GM21360 (cell line): ENCODE measurements at regions not wholly inside any gene's neighbourhood (a gene's known extent, or its start where the extent isn't known, plus 50 kb on each side); places are given as distances from the start of the nearest gene placed in this dataset.

Experiments used
- ATAC-seq: cut with Tn5 transposase; IDR thresholded peaks from one replicate; pipeline ENCODE4 v1.9.1; 2021; ENCODE audit warnings: mild to moderate bottlenecking, moderate library complexity; ENCODE audit not compliant: unreplicated experiment

- no peak for ATAC-seq
These were observed 293.9 kb upstream of the HTR2A start for GRCh38 chr13:47190696-47191305.

GRCh38 chr13:47188802-47189201 lies 291.9 kb upstream of the HTR2A start:
- no peak for ATAC-seq

GRCh38 chr13:47186471-47186870 lies 289.6 kb upstream of the HTR2A start:
- no peak for ATAC-seq

- ATAC-seq = no peak
These were observed 287.5 kb upstream of the HTR2A start for GRCh38 chr13:47184321-47184720.

GRCh38 chr13:47179321-47179720 lies 282.5 kb upstream of the HTR2A start:
- no peak for ATAC-seq

- no peak for ATAC-seq
These were observed 281.5 kb upstream of the HTR2A start for GRCh38 chr13:47178090-47178950.

GRCh38 chr13:47175172-47175866 lies 278.5 kb upstream of the HTR2A start:
- no peak for ATAC-seq

GRCh38 chr13:47170971-47171370 lies 274.1 kb upstream of the HTR2A start:
- ATAC-seq = no peak

GRCh38 chr13:47168618-47169017 lies 271.8 kb upstream of the HTR2A start:
- ATAC-seq = no peak

GRCh38 chr13:47168066-47168465 lies 271.2 kb upstream of the HTR2A start:
- ATAC-seq = no peak

- ATAC-seq = no peak
These were observed 269.5 kb upstream of the HTR2A start for GRCh38 chr13:47166336-47166735.

- ATAC-seq = no peak
These were observed 263.1 kb upstream of the HTR2A start for GRCh38 chr13:47159853-47160550.

- ATAC-seq = no peak
These were observed 261.7 kb upstream of the HTR2A start for GRCh38 chr13:47158593-47158992.

- no peak for ATAC-seq
These were observed 251.7 kb upstream of the HTR2A start for GRCh38 chr13:47148543-47148942.

GRCh38 chr13:47147812-47148119 lies 250.9 kb upstream of the HTR2A start:
- ATAC-seq = no peak

GRCh38 chr13:47146991-47147811 lies 250.3 kb upstream of the HTR2A start:
- peak; percentile 99 for ATAC-seq

GRCh38 chr13:47146136-47146535 lies 249.3 kb upstream of the HTR2A start:
- ATAC-seq = no peak

- no peak for ATAC-seq
These were observed 247.9 kb upstream of the HTR2A start for GRCh38 chr13:47144782-47145181.

GRCh38 chr13:47142105-47142504 lies 245.3 kb upstream of the HTR2A start:
- ATAC-seq = no peak

GRCh38 chr13:47139519-47139918 lies 242.7 kb upstream of the HTR2A start:
- no peak for ATAC-seq
